ENCODE measurements at regions not wholly inside any gene's neighbourhood (a gene's known extent, or its start where the extent isn't known, plus 50 kb on each side); places are given as distances from the start of the nearest gene placed in this dataset.

GRCh38 chr1:157356601-157357000, 195.7 kb downstream of the FCRL5 start:
- TF ChIP-seq CTCF (conservative IDR thresholded peaks at IDR 0.05 in 1 of 2, IDR thresholded peaks at IDR 0.05 in 1 of 2; ENCODE audit: extremely low read depth in 1 of 2, insufficient read depth in 1 of 2, low read depth in 1 of 2, low read length in 2 of 2) (no peak), EZH2 (IDR thresholded peaks at IDR 0.05; ENCODE audit: borderline replicate concordance, low read length) (no peak)
